HL-60 (cell line): ENCODE measurements at regions not wholly inside any gene's neighbourhood (a gene's known extent, or its start where the extent isn't known, plus 50 kb on each side); places are given as distances from the start of the nearest gene placed in this dataset.

Experiments used
- CTCF ChIP-seq: IDR thresholded peaks from one replicate; pipeline ENCODE4 v1.5.1; 2011; ENCODE audit warnings: low read length, control low read depth, inconsistent platforms; ENCODE audit not compliant: insufficient read depth
- GABPA ChIP-seq: IDR thresholded peaks from 2 replicates; pipeline ENCODE4 v1.6.1; 2012; ENCODE audit warnings: low read depth
- REST ChIP-seq: IDR thresholded peaks from 2 replicates; pipeline ENCODE4 v1.6.1; 2012; ENCODE audit warnings: low read depth; ENCODE audit not compliant: insufficient replicate concordance

DNA sequence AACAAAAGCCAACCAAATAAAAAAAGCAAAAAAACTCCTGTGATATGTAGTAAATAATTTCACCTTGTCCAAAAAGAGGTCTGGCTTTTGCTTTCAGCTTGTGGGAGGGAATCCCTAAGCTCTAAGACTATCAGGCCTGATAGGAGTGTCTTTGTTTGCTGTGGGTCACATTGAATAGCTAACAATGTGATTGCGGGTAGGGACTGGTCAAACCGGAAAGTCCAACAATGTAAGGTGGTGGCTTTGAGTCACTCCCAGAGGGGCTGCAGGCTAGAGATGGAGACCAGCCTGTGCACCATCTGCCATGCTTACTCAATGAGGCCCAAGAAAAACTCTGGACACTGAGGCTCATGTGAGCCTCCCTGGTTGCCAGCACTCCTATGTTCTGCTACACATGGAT lies 192.9 kb downstream of the TFCP2L1 start:
- TF ChIP-seq CTCF: no peak
- TF ChIP-seq REST: no peak
- TF ChIP-seq GABPA: no peak
